Cardiac fibroblast (primary cell): ENCODE measurements at regions not wholly inside any gene's neighbourhood (a gene's known extent, or its start where the extent isn't known, plus 50 kb on each side); places are given as distances from the start of the nearest gene placed in this dataset.

ENCODE experiments used
- DNase-seq, 2 donors: peaks; one replicate each; pipeline versions ENCODE4 v3.0.0 to v3.0.0-alpha.2; 2010; ENCODE audit warnings: low read depth in 2 of 2
- H3K4me3 ChIP-seq, 2 donors: replicated peaks in 1 of 2; 1 replicate in 1 of 2; 2 replicates in 1 of 2; pipeline ENCODE4 v1.5.1; 2011; ENCODE audit warnings: low read depth in 2 of 2, low read length in 2 of 2, mild to moderate bottlenecking in 2 of 2, moderate library complexity in 1 of 2
- TF ChIP-seq, protein P1 (sequence below): IDR thresholded peaks from one replicate; pipeline ENCODE4 v1.5.1; 2011; ENCODE audit warnings: low read depth, mild to moderate bottlenecking, low read length, inconsistent platforms

DNA sequence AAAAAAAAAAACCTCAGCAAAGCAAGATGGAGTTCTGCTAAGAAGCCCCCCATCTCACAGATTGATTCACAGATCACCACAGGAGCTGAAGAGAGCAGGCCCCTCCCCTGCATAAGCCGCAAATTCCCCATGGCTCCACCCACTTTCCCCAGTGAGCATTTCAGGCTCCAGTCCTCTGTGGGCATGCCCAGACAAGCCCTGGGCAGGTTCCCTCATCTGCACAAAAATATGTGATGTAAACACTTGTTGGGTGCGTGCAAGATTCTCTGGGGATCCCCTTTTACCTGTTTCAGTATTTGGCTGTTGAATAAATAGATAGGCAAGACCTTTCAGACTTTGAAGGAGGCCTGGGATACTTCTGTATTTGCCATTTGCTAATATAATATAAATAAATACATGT is 514.3 kb downstream of the PCDH7 start:
- TF ChIP-seq, protein P1, sequence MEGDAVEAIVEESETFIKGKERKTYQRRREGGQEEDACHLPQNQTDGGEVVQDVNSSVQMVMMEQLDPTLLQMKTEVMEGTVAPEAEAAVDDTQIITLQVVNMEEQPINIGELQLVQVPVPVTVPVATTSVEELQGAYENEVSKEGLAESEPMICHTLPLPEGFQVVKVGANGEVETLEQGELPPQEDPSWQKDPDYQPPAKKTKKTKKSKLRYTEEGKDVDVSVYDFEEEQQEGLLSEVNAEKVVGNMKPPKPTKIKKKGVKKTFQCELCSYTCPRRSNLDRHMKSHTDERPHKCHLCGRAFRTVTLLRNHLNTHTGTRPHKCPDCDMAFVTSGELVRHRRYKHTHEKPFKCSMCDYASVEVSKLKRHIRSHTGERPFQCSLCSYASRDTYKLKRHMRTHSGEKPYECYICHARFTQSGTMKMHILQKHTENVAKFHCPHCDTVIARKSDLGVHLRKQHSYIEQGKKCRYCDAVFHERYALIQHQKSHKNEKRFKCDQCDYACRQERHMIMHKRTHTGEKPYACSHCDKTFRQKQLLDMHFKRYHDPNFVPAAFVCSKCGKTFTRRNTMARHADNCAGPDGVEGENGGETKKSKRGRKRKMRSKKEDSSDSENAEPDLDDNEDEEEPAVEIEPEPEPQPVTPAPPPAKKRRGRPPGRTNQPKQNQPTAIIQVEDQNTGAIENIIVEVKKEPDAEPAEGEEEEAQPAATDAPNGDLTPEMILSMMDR = no peak
- no peak for DNase-seq
- no peak overlapping the region for H3K4me3 ChIP-seq

DNA sequence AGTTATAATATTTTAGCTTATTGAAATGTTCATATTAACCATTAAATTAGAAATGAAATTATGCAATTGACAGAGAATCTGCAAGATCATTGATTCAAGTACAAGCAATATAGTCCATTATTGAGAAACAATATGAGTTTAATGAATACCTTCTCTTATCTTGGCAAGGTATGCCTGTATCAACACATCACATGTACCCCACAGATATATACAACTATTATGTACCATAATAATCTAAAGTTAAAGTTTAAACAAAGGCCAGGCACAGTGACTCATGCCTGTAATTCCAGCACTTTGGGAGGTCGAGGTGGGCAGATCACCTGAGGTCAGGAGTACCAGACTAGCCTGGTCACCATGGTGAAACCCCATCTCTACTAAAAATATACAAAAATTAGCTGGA is 514.7 kb downstream of the PCDH7 start:
- no peak for DNase-seq
- TF ChIP-seq, protein P1 = no peak
- H3K4me3 ChIP-seq = no peak overlapping the region

DNA sequence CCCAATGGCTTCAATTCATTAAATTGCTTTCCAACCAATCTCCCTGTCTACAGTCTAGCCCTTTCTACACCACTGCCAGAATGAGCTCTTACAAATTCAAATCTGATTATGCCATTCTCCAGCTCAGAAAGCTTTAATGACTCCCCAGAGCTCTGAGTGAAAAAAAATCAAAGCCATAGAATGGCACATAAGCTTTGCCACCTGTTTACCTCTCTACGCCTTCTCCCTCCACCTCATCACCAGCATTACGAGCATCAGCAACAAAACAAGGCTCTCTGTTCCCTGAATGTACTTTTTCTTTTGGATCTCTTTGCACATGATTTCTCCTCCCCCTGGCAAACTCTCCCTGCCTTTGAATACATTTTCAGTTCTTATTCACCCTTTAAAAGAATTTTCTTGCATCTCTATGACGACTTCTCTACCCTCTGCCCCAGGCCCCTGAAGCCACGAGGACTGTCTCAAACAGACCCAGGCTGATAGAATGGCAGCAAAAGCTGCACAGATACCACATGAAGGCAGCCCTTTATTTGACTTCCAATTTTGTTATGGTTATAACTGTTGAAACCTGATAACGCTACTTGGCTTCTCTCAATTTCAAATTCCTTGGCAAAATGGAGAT is 516.0 kb downstream of the PCDH7 start:
- TF ChIP-seq, protein P1 = no peak
- DNase-seq = no peak
- H3K4me3 ChIP-seq = no peak overlapping the region

DNA sequence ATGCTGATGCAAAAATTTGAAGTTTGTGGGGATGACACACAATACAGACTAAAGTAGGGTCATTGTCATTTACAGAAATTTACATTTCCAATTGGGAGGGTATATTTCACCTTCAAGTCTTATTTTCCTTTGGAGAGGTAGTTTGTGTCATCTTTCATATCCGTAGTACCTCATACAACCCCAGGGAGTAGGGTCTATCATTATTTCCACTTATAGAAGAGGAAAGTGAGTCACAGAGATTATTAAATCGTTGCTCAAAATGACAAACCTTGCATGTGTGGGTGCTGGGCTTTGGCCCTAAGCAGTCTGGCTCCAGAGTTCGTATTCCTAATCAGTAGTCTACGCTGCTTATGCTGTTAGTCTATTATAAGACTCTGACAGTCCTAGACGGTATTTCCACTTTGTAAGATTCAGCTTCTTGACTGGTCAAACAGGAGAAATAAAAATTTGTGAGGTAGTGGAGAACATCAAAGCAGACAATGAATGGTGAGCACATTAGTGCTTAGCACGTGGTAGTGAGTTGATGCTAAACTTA is 516.5 kb downstream of the PCDH7 start:
- TF ChIP-seq, protein P1 = no peak
- no peak for DNase-seq
- no peak overlapping the region for H3K4me3 ChIP-seq

DNA sequence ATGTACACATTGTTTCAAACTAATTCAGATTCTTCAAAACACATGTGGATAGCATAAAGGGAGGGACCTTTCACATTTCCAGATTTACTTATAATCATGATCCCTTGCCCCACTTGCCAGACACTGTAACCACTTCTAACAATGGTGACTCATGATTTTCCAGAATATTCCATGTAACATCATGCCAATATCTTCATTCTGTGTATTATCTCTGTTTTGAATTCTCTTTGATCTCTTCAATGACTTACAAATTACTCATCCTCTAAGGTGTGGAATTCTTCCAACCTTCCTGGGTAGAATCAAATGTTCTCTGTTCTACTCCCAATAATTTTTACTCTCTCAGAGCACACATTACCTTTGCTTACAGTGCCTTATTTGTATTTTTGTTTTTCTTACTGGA is 517.1 kb downstream of the PCDH7 start:
- TF ChIP-seq, protein P1 = no peak
- DNase-seq = no peak
- no peak overlapping the region for H3K4me3 ChIP-seq

DNA sequence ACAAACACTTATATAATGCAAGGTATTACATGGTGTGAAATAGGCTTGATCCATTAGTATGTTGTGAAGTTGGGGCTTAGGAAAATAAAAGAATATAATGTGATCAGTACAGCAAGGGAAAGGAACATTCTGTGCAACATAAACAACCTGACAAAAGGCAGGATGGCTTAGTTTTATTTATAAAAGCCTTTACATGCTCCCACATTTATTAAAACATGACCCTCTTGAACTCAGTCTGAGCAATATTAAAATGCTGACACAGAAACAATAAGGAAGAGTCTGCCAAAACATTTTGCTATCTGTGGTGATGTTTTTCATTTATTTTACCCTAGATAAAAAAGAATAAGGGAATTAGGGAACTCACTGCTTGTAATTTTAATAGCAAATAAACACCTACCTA is 519.7 kb downstream of the PCDH7 start:
- no peak for DNase-seq
- H3K4me3 ChIP-seq = no peak overlapping the region
- TF ChIP-seq, protein P1 = no peak
